PC-9 (cell line): ENCODE measurements at regions not wholly inside any gene's neighbourhood (a gene's known extent, or its start where the extent isn't known, plus 50 kb on each side); places are given as distances from the start of the nearest gene placed in this dataset.

Source experiments
- EZH2 ChIP-seq: fragments of 200-600 bp; sonication (generic); IDR thresholded peaks from 2 replicates; pipeline ENCODE4 v1.8.0; 2017; ENCODE audit warnings: antibody characterized with exemption, low read depth
- TF ChIP-seq, protein P1 (sequence below): fragments of 200-600 bp; sonication (generic); conservative IDR thresholded peaks from 2 replicates; pipeline ENCODE4 v1.6.1; 2017; ENCODE audit warnings: mixed run types, antibody characterized with exemption, mild to moderate bottlenecking, moderate library complexity

- TF ChIP-seq, protein P1, sequence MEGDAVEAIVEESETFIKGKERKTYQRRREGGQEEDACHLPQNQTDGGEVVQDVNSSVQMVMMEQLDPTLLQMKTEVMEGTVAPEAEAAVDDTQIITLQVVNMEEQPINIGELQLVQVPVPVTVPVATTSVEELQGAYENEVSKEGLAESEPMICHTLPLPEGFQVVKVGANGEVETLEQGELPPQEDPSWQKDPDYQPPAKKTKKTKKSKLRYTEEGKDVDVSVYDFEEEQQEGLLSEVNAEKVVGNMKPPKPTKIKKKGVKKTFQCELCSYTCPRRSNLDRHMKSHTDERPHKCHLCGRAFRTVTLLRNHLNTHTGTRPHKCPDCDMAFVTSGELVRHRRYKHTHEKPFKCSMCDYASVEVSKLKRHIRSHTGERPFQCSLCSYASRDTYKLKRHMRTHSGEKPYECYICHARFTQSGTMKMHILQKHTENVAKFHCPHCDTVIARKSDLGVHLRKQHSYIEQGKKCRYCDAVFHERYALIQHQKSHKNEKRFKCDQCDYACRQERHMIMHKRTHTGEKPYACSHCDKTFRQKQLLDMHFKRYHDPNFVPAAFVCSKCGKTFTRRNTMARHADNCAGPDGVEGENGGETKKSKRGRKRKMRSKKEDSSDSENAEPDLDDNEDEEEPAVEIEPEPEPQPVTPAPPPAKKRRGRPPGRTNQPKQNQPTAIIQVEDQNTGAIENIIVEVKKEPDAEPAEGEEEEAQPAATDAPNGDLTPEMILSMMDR = no peak
- TF ChIP-seq EZH2 = no peak
These were observed 221.0 kb upstream of the KLF4 start for GRCh38 chr9:107710546-107710945.
